ENCODE measurements at regions not wholly inside any gene's neighbourhood (a gene's known extent, or its start where the extent isn't known, plus 50 kb on each side); places are given as distances from the start of the nearest gene placed in this dataset.

DNA sequence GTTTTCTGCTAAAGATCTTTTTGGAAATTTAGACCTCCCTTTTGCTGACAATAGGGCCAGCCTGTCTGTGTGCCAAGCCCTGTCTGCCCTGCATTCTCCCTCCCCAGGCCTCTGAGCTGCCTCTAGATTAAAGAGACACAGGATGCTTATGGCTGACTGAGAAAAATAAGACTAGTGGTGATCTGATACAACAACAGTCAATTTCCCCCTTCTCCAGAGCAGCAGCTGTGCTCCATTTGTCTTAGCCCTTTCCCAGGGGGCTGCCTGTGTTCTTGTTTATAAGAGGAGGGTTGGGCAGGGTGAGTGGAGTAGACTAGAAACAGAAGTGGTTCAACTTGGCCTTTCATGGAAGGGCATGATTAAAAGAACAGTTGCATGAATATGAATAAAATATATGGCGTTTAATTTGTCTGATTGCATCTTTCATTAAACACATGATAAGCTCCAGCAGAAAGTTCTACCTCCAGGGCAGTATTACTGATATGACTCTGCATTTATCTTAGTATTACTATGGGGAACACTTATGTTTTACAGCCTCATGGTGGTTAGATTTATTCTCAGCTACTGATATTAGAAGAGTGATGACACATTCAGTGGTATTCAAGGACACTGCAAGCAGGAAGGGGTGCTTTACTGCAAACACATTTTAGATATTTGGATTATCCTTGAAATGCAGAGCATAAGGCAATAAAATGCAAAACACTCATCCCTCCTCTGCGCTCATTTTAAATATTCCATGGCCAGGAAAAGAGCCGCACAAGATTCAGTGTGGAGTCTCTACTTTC lies 150.2 kb upstream of the CLEC14A start:
- TF ChIP-seq CSDC2 (CRISPR knock-in tag; IDR thresholded peaks at IDR 0.05), result no peak
- no peak for TF ChIP-seq RARB (CRISPR knock-in tag; IDR thresholded peaks at IDR 0.05)
- TF ChIP-seq ZNF70 (CRISPR knock-in tag; IDR thresholded peaks at IDR 0.05), result no peak
- no peak for TF ChIP-seq GLIS3 (CRISPR knock-in tag; IDR thresholded peaks at IDR 0.05)
- TF ChIP-seq ZC3H10 (CRISPR knock-in tag; IDR thresholded peaks at IDR 0.05), result no peak
- no peak for TF ChIP-seq SNAI2 (CRISPR knock-in tag; IDR thresholded peaks at IDR 0.05)
- TF ChIP-seq, protein P1, sequence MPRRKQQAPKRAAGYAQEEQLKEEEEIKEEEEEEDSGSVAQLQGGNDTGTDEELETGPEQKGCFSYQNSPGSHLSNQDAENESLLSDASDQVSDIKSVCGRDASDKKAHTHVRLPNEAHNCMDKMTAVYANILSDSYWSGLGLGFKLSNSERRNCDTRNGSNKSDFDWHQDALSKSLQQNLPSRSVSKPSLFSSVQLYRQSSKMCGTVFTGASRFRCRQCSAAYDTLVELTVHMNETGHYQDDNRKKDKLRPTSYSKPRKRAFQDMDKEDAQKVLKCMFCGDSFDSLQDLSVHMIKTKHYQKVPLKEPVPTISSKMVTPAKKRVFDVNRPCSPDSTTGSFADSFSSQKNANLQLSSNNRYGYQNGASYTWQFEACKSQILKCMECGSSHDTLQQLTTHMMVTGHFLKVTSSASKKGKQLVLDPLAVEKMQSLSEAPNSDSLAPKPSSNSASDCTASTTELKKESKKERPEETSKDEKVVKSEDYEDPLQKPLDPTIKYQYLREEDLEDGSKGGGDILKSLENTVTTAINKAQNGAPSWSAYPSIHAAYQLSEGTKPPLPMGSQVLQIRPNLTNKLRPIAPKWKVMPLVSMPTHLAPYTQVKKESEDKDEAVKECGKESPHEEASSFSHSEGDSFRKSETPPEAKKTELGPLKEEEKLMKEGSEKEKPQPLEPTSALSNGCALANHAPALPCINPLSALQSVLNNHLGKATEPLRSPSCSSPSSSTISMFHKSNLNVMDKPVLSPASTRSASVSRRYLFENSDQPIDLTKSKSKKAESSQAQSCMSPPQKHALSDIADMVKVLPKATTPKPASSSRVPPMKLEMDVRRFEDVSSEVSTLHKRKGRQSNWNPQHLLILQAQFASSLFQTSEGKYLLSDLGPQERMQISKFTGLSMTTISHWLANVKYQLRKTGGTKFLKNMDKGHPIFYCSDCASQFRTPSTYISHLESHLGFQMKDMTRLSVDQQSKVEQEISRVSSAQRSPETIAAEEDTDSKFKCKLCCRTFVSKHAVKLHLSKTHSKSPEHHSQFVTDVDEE (CRISPR knock-in tag; IDR thresholded peaks at IDR 0.05), result no peak
- no peak for TF ChIP-seq ZNF8 (CRISPR knock-in tag; IDR thresholded peaks at IDR 0.05)
- TF ChIP-seq ZNF565 (CRISPR knock-in tag; conservative IDR thresholded peaks at IDR 0.05; ENCODE audit: low read depth), result no peak
- no peak for TF ChIP-seq ESRRG (CRISPR knock-in tag; IDR thresholded peaks at IDR 0.05)
- TF ChIP-seq, protein P2, sequence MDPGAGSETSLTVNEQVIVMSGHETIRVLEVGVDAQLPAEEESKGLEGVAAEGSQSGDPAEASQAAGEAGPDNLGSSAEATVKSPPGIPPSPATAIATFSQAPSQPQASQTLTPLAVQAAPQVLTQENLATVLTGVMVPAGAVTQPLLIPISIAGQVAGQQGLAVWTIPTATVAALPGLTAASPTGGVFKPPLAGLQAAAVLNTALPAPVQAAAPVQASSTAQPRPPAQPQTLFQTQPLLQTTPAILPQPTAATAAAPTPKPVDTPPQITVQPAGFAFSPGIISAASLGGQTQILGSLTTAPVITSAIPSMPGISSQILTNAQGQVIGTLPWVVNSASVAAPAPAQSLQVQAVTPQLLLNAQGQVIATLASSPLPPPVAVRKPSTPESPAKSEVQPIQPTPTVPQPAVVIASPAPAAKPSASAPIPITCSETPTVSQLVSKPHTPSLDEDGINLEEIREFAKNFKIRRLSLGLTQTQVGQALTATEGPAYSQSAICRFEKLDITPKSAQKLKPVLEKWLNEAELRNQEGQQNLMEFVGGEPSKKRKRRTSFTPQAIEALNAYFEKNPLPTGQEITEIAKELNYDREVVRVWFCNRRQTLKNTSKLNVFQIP (CRISPR knock-in tag; IDR thresholded peaks at IDR 0.05; ENCODE audit: borderline replicate concordance, low read depth), result no peak
- TF ChIP-seq PPARA (CRISPR knock-in tag; IDR thresholded peaks at IDR 0.05; ENCODE audit: borderline replicate concordance), result no peak
- TF ChIP-seq, protein P3, sequence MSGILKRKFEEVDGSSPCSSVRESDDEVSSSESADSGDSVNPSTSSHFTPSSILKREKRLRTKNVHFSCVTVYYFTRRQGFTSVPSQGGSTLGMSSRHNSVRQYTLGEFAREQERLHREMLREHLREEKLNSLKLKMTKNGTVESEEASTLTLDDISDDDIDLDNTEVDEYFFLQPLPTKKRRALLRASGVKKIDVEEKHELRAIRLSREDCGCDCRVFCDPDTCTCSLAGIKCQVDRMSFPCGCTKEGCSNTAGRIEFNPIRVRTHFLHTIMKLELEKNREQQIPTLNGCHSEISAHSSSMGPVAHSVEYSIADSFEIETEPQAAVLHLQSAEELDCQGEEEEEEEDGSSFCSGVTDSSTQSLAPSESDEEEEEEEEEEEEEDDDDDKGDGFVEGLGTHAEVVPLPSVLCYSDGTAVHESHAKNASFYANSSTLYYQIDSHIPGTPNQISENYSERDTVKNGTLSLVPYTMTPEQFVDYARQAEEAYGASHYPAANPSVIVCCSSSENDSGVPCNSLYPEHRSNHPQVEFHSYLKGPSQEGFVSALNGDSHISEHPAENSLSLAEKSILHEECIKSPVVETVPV (CRISPR knock-in tag; IDR thresholded peaks at IDR 0.05), result no peak
- TF ChIP-seq TCF4 (CRISPR knock-in tag; IDR thresholded peaks at IDR 0.05; ENCODE audit: borderline replicate concordance), result no peak
- TF ChIP-seq TOX (CRISPR knock-in tag; IDR thresholded peaks at IDR 0.05; ENCODE audit: borderline replicate concordance), result no peak
- no peak for TF ChIP-seq ISL1 (CRISPR knock-in tag; IDR thresholded peaks at IDR 0.05)
- no peak for TF ChIP-seq ARNTL (CRISPR knock-in tag; IDR thresholded peaks at IDR 0.05; ENCODE audit: borderline replicate concordance, low read depth)
- TF ChIP-seq, protein P4, sequence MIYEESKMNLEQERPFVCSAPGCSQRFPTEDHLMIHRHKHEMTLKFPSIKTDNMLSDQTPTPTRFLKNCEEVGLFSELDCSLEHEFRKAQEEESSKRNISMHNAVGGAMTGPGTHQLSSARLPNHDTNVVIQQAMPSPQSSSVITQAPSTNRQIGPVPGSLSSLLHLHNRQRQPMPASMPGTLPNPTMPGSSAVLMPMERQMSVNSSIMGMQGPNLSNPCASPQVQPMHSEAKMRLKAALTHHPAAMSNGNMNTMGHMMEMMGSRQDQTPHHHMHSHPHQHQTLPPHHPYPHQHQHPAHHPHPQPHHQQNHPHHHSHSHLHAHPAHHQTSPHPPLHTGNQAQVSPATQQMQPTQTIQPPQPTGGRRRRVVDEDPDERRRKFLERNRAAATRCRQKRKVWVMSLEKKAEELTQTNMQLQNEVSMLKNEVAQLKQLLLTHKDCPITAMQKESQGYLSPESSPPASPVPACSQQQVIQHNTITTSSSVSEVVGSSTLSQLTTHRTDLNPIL (CRISPR knock-in tag; IDR thresholded peaks at IDR 0.05; ENCODE audit: low read depth), result no peak
- TF ChIP-seq ZFP3 (CRISPR knock-in tag; IDR thresholded peaks at IDR 0.05), result no peak
- peak; percentile 64 for ATAC-seq

DNA sequence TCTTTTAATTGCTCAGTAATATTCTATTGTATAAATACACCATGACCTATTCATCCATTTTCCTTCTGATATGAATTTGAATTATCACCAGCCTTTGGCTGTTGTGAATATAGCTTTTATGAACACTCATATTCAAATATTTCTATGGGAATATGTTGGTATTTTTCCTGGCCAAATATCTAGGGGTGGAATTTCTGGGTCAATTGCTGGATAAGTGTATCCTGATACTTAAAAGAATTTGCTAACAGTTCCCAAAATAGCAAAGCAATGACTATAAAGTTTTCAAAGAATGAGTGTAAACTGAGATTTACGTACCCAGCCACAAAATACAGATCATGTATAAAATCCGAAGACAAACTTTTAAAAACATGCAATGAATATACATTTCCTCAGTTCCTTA lies 148.7 kb upstream of the CLEC14A start:
- TF ChIP-seq TOX (CRISPR knock-in tag; IDR thresholded peaks at IDR 0.05; ENCODE audit: borderline replicate concordance), result no peak
- TF ChIP-seq ESRRG (CRISPR knock-in tag; IDR thresholded peaks at IDR 0.05), result no peak
- TF ChIP-seq ZFP3 (CRISPR knock-in tag; IDR thresholded peaks at IDR 0.05), result no peak
- no peak for TF ChIP-seq SNAI2 (CRISPR knock-in tag; IDR thresholded peaks at IDR 0.05)
- TF ChIP-seq, protein P2 (CRISPR knock-in tag; IDR thresholded peaks at IDR 0.05; ENCODE audit: borderline replicate concordance, low read depth), result no peak
- TF ChIP-seq, protein P5, sequence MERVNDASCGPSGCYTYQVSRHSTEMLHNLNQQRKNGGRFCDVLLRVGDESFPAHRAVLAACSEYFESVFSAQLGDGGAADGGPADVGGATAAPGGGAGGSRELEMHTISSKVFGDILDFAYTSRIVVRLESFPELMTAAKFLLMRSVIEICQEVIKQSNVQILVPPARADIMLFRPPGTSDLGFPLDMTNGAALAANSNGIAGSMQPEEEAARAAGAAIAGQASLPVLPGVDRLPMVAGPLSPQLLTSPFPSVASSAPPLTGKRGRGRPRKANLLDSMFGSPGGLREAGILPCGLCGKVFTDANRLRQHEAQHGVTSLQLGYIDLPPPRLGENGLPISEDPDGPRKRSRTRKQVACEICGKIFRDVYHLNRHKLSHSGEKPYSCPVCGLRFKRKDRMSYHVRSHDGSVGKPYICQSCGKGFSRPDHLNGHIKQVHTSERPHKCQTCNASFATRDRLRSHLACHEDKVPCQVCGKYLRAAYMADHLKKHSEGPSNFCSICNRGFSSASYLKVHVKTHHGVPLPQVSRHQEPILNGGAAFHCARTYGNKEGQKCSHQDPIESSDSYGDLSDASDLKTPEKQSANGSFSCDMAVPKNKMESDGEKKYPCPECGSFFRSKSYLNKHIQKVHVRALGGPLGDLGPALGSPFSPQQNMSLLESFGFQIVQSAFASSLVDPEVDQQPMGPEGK (CRISPR knock-in tag; IDR thresholded peaks at IDR 0.05; ENCODE audit: borderline replicate concordance), result no peak
- no peak for TF ChIP-seq GLIS3 (CRISPR knock-in tag; IDR thresholded peaks at IDR 0.05)
- peak; percentile 7; the same call in 2 of the 3 replicates for ATAC-seq

Measured in SK-N-SH treated with all-trans-retinoic acid at 6 μM for 48 hours (cell line).